Stimulated activated CD4-positive, alpha-beta T cell treated with anti-CD3 and anti-CD28 coated beads, TNF-alpha, amount 100 ng/mL, for 4 hours (primary cell): ENCODE measurements at regions not wholly inside any gene's neighbourhood (a gene's known extent, or its start where the extent isn't known, plus 50 kb on each side); places are given as distances from the start of the nearest gene placed in this dataset.
"Not testable (repeated sequence)": the region's sequence is repeated elsewhere in the genome, so short reads cannot be mapped to it uniquely, and the experiment has no call there.

ENCODE experiments used
- DNase-seq, 3 experiments: peaks; one replicate each; pipeline ENCODE4 v3.0.0-alpha.2; 2020; ENCODE audit warnings: low read depth in 3 of 3

- DNase-seq, result no peak
These were observed 326.7 kb upstream of the NOX3 start for GRCh38 chr6:155782320-155782731.

- DNase-seq, result no peak
These were observed 323.8 kb upstream of the NOX3 start for GRCh38 chr6:155779456-155779855.

- DNase-seq, result no peak
These were observed 322.7 kb upstream of the NOX3 start for GRCh38 chr6:155778336-155778735.

GRCh38 chr6:155771822-155772221 is 316.2 kb upstream of the NOX3 start:
- no peak for DNase-seq

GRCh38 chr6:155770856-155771255 is 315.2 kb upstream of the NOX3 start:
- DNase-seq, result no peak

- DNase-seq, result no peak
These were observed 314.7 kb upstream of the NOX3 start for GRCh38 chr6:155770313-155770712.

GRCh38 chr6:155765275-155766194 is 309.9 kb upstream of the NOX3 start:
- no peak for DNase-seq

- DNase-seq, result no peak
These were observed 307.0 kb upstream of the NOX3 start for GRCh38 chr6:155762649-155763048.

- DNase-seq, result no peak
These were observed 299.8 kb upstream of the NOX3 start for GRCh38 chr6:155755452-155755851.

- DNase-seq, result not testable (repeated sequence)
These were observed 293.1 kb upstream of the NOX3 start for GRCh38 chr6:155748778-155749177.

GRCh38 chr6:155747491-155747890 is 291.9 kb upstream of the NOX3 start:
- DNase-seq, result no peak

- DNase-seq, result no peak
These were observed 285.3 kb upstream of the NOX3 start for GRCh38 chr6:155740781-155741399.

GRCh38 chr6:155738602-155739105 is 283.0 kb upstream of the NOX3 start:
- no peak for DNase-seq

- no peak for DNase-seq
These were observed 261.7 kb upstream of the NOX3 start for GRCh38 chr6:155717374-155717773.

GRCh38 chr6:155710704-155711103 is 255.1 kb upstream of the NOX3 start:
- DNase-seq, result no peak

- DNase-seq, result no peak
These were observed 253.6 kb upstream of the NOX3 start for GRCh38 chr6:155709262-155709661.

GRCh38 chr6:155708100-155708499 is 252.5 kb upstream of the NOX3 start:
- no peak for DNase-seq

GRCh38 chr6:155706806-155707205 is 251.2 kb upstream of the NOX3 start:
- DNase-seq, result no peak

GRCh38 chr6:155706341-155706740 is 250.7 kb upstream of the NOX3 start:
- DNase-seq, result no peak

- no peak for DNase-seq
These were observed 245.7 kb upstream of the NOX3 start for GRCh38 chr6:155701342-155701741.

GRCh38 chr6:155695495-155695894 is 239.9 kb upstream of the NOX3 start:
- DNase-seq, result no peak

GRCh38 chr6:155694419-155694790 is 238.8 kb upstream of the NOX3 start:
- no peak for DNase-seq
